ENCODE measurements at regions not wholly inside any gene's neighbourhood (a gene's known extent, or its start where the extent isn't known, plus 50 kb on each side); places are given as distances from the start of the nearest gene placed in this dataset.

DNA sequence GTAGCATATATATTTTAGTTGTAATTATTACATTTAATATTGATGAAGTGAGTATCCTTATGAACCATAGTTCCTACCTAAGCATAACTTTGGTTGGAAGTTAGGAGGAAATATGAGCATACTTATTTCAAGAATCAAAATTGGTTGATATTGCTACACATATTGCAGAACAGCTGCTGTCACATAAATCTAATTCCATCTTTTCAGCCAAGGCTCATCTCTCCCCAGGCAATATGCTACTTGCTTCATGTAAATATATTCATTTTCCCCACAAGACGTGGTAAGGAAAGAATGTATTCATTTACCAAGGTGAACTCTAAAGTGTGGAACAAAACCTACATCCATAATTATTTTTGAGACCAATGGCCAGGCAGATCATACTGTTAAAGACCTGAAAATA lies 62.5 kb upstream of the HIF1A start:
- TF ChIP-seq POLR2AphosphoS5 (IDR thresholded peaks at IDR 0.05; ENCODE audit: low read depth, low read length) = no peak
- TF ChIP-seq POLR2A (IDR thresholded peaks at IDR 0.05; ENCODE audit: low read depth, low read length) = no peak
- TF ChIP-seq TAF1 (IDR thresholded peaks at IDR 0.05; ENCODE audit: low read depth, low read length) = no peak
- no peak for TF ChIP-seq SPI1 (IDR thresholded peaks at IDR 0.05; ENCODE audit: low read depth, low read length)
